H7 (cell line): ENCODE measurements at regions not wholly inside any gene's neighbourhood (a gene's known extent, or its start where the extent isn't known, plus 50 kb on each side); places are given as distances from the start of the nearest gene placed in this dataset.

Source experiments
- DNase-seq: peaks from one replicate; pipeline ENCODE4 v3.0.0; 2012
- H3K27me3 ChIP-seq: 2 replicates; pipeline ENCODE4 v1.6.0; 2011; ENCODE audit warnings: mild to moderate bottlenecking, low read length; ENCODE audit not compliant: control insufficient read depth, insufficient read depth
- H3K36me3 ChIP-seq: replicated peaks from 2 replicates; pipeline ENCODE4 v1.5.1; 2011; ENCODE audit warnings: low read length; ENCODE audit not compliant: control insufficient read depth, insufficient read depth
- H3K4me3 ChIP-seq: 2 replicates; pipeline ENCODE4 v1.5.1; 2011; ENCODE audit warnings: low read depth, mild to moderate bottlenecking, control low read depth, low read length, moderate library complexity; ENCODE audit not compliant: insufficient read depth

DNA sequence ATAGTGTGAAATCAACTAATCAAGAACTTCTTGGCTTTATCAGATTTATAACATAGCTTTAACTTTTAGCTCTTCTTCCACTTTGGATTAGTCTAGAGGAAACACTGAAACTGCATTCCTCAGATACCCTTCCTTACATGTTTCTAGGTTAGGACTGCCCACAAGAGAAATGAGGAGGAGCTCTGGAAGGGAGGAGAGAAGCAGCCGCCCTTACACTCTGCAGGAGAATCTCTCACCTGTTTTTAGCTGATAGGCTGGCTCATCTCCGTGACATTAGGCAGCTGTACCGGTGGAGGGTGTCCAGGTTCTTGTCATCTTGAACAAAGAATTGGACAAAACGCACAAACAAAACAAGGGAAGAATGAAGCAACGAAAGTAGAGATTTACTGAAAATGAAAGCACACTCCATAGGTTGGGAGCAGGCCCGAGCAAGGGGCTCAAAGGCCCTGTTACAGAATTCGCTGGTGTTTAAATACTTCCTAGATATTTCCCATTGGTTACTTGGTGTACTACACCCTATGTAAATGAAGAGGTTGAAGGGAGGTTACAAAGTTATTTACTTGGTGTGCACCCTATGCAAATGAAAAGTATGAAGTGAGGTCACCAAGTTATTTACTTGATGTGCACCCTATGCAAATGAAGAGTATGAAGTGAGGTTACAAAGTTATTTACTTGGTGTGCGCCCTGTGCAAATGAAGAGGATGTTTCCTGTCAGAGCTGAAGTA is 524.9 kb upstream of the CHRM3 start:
- H3K4me3 ChIP-seq = no peak overlapping the region
- H3K36me3 ChIP-seq = no peaks in the 10 kb centered on the region
- DNase-seq = no peak
- H3K27me3 ChIP-seq = no peaks in the 10 kb centered on the region

DNA sequence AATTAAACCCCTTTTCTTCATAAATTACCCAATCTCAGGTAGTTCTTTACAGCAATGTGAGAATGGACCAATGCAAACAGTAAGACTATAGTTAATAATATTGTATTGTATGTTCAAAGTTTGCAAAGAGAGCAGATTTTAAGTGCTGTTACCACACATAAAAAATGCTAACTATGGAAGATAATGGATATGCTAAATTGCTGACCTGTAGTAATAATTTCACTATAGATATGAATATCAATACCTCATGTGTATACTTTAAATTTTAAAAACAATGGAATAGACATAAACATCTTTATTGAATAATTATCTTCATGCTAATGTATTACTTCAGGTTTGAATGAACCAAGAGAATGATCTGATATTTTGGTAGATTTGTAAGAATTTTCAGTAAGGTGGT is 552.4 kb upstream of the CHRM3 start:
- no peaks in the 10 kb centered on the region for H3K27me3 ChIP-seq
- no peaks in the 10 kb centered on the region for H3K36me3 ChIP-seq
- DNase-seq = no peak
- H3K4me3 ChIP-seq = no peak overlapping the region

- H3K4me3 ChIP-seq = no peak overlapping the region
- no peaks in the 10 kb centered on the region for H3K27me3 ChIP-seq
- no peak for DNase-seq
- no peaks in the 10 kb centered on the region for H3K36me3 ChIP-seq
Observed at GRCh38 chr1:238832106-238832505, 554.3 kb upstream of the CHRM3 start.

GRCh38 chr1:238830036-238830611 is 556.2 kb upstream of the CHRM3 start:
- DNase-seq = no peak
- Histone ChIP-seq H3K27me3 (no peaks in the 10 kb centered on the region), H3K4me3 (no peak overlapping the region), H3K36me3 (no peaks in the 10 kb centered on the region)

GRCh38 chr1:238826891-238827290 is 559.5 kb upstream of the CHRM3 start:
- H3K4me3 ChIP-seq = no peak overlapping the region
- DNase-seq = no peak
- H3K36me3 ChIP-seq = no peaks in the 10 kb centered on the region
- H3K27me3 ChIP-seq = no peaks in the 10 kb centered on the region

DNA sequence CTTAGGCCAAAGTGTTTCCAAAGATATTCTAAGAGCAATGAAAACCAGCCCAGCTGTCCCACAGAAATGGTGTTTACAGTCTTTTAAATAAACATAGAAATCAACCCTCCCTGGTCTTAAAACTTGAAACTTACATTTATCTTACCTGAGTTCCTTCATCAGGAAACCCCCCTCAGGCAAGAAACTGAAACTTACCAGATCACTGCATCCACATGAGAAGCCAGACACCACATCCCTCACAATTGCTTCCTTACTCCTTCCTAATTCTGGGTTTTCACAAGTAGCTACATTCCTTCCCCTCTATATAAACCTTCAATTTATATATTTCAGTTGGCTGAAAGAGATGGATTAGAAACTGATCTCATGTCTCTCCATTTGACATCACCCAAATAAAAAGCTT is 563.0 kb upstream of the CHRM3 start:
- H3K27me3 ChIP-seq = no peaks in the 10 kb centered on the region
- H3K4me3 ChIP-seq = no peak overlapping the region
- DNase-seq = no peak
- H3K36me3 ChIP-seq = no peaks in the 10 kb centered on the region

GRCh38 chr1:238811211-238811879 is 575.0 kb upstream of the CHRM3 start:
- Histone ChIP-seq H3K36me3 (no peaks in the 10 kb centered on the region), H3K27me3 (no peaks in the 10 kb centered on the region)
- DNase-seq = no peak

DNA sequence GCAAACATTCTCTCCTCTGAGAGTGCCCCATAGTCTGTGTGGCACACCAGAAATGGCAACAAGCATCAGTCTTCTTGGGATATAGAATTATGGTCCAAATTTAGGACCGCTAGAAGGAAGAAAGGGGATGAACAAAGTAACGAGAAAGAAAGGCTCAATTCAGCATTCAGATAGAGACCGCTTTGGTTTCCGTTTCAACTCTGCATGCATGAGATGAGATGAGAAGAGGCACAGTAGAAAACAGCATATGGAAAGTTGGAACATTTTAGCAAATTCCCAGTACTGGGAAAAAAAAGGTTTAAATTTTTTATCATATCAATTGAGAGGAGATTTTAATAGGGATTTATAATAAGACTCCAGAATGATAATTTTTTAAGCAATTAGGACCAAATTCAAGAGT is 595.5 kb upstream of the CHRM3 start:
- Histone ChIP-seq H3K36me3 (no peaks in the 10 kb centered on the region), H3K4me3 (no peak overlapping the region), H3K27me3 (no peaks in the 10 kb centered on the region)
- no peak for DNase-seq

More at GRCh38 chr1:238811211-238811879, 575.0 kb upstream of the CHRM3 start:
- no peak overlapping the region for H3K4me3 ChIP-seq

DNA sequence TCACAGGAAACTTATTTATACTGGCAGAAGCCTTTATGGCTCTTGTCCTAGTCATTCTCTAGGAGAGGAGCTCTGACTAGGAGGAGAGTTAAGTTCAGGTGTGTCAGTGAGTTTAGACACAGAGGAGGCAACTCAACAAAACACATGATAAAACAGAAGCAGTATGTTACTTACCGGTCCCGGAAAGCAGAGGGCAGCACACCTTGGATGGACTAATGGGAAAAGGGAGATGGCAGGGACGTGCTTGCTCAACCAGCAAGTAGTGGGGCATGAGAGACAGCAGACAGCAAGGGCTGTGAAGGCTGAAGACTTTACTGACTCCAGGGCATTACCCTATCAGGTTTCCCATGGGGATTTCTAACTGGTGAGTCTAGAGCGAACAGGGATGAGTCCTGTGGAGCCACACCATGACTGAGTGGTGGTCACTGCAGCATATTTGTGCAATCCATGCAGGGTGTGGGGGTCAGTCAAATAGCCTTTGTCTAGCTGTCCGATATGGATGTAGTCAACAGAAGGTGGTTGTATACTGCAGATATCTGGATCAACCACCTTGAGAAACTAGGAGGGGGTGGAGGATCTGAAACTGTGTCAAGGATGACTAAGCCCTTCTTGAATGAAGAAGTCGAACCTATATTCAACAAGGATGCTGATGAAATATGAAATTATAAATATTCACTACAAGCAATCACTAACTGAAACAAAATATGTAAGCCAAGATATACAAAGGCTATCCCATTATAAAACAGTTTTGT is 596.3 kb upstream of the CHRM3 start:
- Histone ChIP-seq H3K4me3 (no peak overlapping the region), H3K27me3 (no peaks in the 10 kb centered on the region), H3K36me3 (no peaks in the 10 kb centered on the region)
- peak; percentile 16 for DNase-seq

- no peak for DNase-seq
- Histone ChIP-seq H3K36me3 (no peaks in the 10 kb centered on the region), H3K27me3 (no peaks in the 10 kb centered on the region), H3K4me3 (no peak overlapping the region)
Observed at GRCh38 chr1:238787471-238787870, 598.9 kb upstream of the CHRM3 start.

DNA sequence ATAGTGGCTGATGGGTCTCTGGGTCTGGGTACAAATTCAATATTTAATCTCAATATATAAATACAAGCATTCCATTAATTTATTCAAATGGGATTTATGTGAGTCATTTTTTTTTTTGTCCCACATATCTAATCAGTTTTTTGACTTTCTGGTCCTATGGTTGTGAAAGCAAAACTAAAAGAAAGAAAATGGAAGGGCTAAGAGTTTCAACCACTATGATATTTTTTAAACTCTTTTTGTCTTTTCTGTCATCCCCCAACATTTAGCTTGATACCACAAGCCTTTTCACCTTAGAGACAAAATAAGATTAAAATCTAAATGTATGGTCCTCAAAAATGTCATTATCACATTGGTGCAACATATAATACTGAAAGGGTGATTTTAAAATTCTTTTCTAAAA is 602.7 kb upstream of the CHRM3 start:
- H3K4me3 ChIP-seq = no peak overlapping the region
- DNase-seq = no peak
- H3K27me3 ChIP-seq = no peaks in the 10 kb centered on the region
- no peaks in the 10 kb centered on the region for H3K36me3 ChIP-seq

GRCh38 chr1:238779716-238780115 is 606.7 kb upstream of the CHRM3 start:
- Histone ChIP-seq H3K36me3 (no peaks in the 10 kb centered on the region), H3K4me3 (no peak overlapping the region), H3K27me3 (no peaks in the 10 kb centered on the region)
- no peak for DNase-seq

DNA sequence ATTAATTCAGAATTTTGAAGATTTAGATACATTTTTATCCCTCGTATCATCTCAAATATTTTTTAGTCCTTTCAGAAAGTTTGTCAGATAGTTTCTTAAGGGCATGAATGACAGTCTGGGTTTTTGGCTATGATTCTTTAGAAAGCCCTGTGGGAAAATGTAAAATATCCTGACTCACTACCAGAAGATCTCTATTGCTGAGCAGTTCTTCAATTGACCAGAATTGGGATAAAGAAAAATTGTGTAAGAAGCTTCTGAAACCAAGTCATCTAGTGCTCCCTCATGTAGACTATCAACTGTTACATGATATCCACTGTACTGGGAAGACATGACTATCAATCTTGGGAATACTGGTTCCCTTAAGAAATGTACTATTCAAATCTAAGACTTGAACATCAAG is 608.3 kb upstream of the CHRM3 start:
- no peak for DNase-seq
- H3K27me3 ChIP-seq = no peaks in the 10 kb centered on the region
- H3K36me3 ChIP-seq = no peaks in the 10 kb centered on the region
- H3K4me3 ChIP-seq = no peak overlapping the region

DNA sequence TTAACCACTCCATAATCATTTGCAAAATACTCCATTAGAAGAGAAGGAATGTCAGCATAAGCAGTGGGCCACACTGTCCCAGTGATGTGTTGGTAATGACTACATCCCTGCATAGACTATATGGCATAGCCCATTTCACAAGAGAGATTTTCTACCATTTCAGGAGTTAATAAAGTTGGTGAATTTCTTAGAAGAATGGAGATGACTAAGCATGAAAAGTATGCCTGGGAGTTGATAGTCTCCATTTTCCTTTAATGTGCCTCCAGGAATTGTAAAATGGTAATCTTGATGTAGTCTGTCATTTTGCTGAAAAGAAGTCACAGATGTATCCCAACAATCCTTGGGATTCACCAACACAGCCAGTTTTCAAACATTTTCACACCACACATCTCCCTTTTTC is 608.8 kb upstream of the CHRM3 start:
- Histone ChIP-seq H3K27me3 (no peaks in the 10 kb centered on the region), H3K4me3 (no peak overlapping the region), H3K36me3 (no peaks in the 10 kb centered on the region)
- no peak for DNase-seq

DNA sequence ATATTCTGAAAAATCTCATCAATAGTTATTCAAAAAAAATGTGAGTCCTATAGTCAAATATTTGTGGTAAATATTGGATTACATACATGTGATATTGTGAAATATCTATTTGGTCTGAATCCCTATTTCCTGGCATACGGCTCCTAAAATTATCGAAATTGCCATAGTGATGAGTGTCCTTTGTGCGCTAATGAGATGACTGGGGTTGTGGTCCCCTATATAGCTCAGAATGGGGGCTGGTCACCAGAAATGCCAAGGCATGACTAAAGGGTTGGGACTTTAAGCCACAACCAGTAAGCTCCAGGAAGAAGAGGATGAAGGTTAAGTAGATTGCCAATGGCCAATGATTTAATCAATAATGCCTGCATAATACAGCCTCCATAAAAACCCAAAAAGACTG is 610.2 kb upstream of the CHRM3 start:
- H3K36me3 ChIP-seq = no peaks in the 10 kb centered on the region
- no peak overlapping the region for H3K4me3 ChIP-seq
- DNase-seq = no peak
- H3K27me3 ChIP-seq = no peaks in the 10 kb centered on the region
